ENCODE measurements at regions not wholly inside any gene's neighbourhood (a gene's known extent, or its start where the extent isn't known, plus 50 kb on each side); places are given as distances from the start of the nearest gene placed in this dataset.

DNA sequence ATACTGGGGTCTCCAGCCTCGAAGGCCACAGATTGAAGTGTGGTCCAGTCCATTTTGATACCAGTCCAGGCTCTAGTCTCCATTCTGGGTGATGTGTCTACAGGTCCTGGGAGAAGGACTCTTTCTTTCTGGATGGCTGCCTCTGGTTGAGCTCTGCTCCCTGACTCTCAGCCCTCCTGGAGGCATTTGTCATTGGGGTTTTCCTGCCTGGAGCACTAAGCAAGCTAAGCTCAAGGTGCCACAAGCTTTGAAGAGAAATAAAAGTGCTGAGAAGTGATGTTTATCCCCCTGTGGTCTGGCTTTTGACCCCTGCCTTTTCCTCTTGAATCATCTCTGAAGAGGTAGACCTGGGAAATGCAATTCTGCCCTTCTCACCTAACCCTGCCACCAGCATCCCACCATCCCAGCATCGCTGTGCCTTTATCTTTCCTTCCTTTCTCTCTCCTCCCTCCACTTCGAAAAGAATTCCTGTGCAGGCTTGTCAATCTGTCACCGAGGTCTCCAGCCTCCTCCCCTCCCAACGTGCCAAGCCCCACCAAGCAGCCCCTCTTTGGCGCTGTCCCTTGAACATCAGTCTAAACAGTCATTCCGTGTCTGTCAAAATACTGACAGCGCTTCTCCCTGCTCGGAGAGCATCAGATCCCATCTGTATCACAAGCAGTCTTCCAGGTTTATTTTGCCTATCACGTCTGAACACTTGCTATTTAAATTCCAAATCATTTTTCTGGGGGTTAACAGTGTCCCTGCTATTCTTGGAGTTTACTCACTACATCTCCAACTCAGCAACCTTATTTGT, 334.6 kb upstream of the SLC14A2 start:
- TF ChIP-seq TCF12 (IDR thresholded peaks at IDR 0.05; ENCODE audit: low read depth) (no peak), ZBTB7A (IDR thresholded peaks at IDR 0.05; ENCODE audit: low read depth) (no peak), RAD21 (IDR thresholded peaks at IDR 0.05; ENCODE audit: low read depth) (no peak), EGR1 (IDR thresholded peaks at IDR 0.05) (no peak), TEAD4 (IDR thresholded peaks at IDR 0.05) (no peak), CREB1 (IDR thresholded peaks at IDR 0.05; ENCODE audit: low read depth) (no peak), EP300 (IDR thresholded peaks at IDR 0.05; ENCODE audit: borderline replicate concordance) (no peak), FOXM1 (IDR thresholded peaks at IDR 0.05; ENCODE audit: borderline replicate concordance, low read depth) (no peak), TAF1 (IDR thresholded peaks at IDR 0.05; ENCODE audit: low read depth) (no peak), CEBPB (IDR thresholded peaks at IDR 0.05) (no peak), NFIC (IDR thresholded peaks at IDR 0.05) (no peak), YY1 (IDR thresholded peaks at IDR 0.05; ENCODE audit: low read depth) (no peak)
- TF ChIP-seq, protein P1, sequence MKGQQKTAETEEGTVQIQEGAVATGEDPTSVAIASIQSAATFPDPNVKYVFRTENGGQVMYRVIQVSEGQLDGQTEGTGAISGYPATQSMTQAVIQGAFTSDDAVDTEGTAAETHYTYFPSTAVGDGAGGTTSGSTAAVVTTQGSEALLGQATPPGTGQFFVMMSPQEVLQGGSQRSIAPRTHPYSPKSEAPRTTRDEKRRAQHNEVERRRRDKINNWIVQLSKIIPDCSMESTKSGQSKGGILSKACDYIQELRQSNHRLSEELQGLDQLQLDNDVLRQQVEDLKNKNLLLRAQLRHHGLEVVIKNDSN (IDR thresholded peaks at IDR 0.05): no peak
- TF ChIP-seq, protein P2, sequence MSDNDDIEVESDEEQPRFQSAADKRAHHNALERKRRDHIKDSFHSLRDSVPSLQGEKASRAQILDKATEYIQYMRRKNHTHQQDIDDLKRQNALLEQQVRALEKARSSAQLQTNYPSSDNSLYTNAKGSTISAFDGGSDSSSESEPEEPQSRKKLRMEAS (IDR thresholded peaks at IDR 0.05): no peak
- TF ChIP-seq, protein P3, sequence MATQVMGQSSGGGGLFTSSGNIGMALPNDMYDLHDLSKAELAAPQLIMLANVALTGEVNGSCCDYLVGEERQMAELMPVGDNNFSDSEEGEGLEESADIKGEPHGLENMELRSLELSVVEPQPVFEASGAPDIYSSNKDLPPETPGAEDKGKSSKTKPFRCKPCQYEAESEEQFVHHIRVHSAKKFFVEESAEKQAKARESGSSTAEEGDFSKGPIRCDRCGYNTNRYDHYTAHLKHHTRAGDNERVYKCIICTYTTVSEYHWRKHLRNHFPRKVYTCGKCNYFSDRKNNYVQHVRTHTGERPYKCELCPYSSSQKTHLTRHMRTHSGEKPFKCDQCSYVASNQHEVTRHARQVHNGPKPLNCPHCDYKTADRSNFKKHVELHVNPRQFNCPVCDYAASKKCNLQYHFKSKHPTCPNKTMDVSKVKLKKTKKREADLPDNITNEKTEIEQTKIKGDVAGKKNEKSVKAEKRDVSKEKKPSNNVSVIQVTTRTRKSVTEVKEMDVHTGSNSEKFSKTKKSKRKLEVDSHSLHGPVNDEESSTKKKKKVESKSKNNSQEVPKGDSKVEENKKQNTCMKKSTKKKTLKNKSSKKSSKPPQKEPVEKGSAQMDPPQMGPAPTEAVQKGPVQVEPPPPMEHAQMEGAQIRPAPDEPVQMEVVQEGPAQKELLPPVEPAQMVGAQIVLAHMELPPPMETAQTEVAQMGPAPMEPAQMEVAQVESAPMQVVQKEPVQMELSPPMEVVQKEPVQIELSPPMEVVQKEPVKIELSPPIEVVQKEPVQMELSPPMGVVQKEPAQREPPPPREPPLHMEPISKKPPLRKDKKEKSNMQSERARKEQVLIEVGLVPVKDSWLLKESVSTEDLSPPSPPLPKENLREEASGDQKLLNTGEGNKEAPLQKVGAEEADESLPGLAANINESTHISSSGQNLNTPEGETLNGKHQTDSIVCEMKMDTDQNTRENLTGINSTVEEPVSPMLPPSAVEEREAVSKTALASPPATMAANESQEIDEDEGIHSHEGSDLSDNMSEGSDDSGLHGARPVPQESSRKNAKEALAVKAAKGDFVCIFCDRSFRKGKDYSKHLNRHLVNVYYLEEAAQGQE (IDR thresholded peaks at IDR 0.05; ENCODE audit: low read depth): no peak

DNA sequence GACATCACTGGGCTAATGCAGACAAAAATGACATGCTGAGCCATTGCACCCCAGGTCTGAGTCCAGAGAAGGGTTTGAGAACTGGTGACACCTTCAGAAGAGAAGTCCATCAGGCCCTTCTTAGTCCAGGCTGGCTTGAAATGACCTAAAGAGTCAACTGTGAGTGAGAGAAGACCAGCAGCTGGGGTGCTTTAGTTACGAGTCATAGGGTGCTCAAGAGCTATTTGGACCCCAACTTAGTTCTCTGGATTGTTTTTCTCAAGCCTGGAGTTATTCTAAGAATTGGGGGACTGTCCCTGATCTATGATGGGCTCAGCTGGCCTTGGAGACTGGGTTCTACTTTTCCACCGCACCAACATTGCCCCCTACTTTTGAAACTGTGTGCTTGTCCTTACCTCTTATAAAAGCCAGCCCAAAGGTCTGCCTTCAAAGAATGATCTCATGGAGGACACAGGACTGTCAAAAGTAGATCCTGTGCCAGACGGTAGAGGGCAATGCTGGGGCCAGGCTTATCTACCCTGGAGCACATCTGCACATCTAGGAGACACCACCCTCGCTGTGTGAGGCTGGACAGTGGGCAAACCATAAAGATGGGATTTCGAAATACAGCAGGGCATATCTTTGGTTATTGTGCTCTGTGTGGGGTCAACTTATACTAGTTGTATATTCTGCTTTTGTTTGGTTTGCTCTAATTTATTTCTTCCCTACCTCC, 333.0 kb upstream of the SLC14A2 start:
- TF ChIP-seq RAD21 (IDR thresholded peaks at IDR 0.05; ENCODE audit: low read depth): no peak
- TF ChIP-seq TAF1 (IDR thresholded peaks at IDR 0.05; ENCODE audit: low read depth): no peak
- no peak for TF ChIP-seq EP300 (IDR thresholded peaks at IDR 0.05; ENCODE audit: borderline replicate concordance)
- TF ChIP-seq, protein P1 (IDR thresholded peaks at IDR 0.05): no peak

DNA sequence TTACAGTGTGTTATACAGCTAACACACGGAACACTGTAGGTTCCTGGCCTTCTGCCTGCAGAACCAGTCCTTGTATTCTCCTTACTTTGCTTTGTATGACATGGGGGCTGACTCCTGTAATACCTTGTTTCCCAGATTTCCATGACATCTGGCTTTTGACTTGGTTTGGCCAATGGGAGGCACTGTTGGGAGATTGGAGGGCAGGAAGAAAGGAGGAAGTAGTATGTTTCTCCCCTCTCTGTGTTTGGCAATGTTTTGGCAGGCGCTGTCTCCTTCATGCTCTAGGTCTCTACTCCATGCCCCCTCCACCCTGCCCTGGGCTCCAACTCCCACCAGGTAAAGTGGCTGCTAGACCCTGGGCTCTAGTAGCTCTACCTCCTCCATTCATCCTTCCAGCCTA, 331.1 kb upstream of the SLC14A2 start:
- TF ChIP-seq RAD21 (IDR thresholded peaks at IDR 0.05; ENCODE audit: low read depth): peak; percentile 7; the same call in 1 of the 2 replicates
- no peak for TF ChIP-seq FOXM1 (IDR thresholded peaks at IDR 0.05; ENCODE audit: borderline replicate concordance, low read depth)

DNA sequence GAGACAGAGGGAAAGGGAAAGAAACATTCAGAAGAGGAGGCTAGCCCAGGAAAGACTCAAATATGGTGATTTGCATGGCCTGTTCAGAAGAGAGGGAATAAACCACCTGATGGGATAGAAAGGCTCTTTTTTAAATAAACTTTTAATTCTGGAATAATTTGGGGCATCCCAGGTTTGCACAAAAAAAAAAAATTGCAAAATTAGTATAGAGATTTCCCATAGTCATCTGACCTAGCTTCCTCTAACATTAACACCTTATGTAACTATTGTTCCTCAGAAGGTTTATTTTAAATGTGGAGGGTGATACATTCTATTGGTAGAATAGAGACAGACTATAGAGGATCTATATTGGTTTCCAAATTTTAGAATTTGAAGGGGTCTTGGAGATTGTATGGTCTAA, 330.4 kb upstream of the SLC14A2 start:
- TF ChIP-seq CEBPB (IDR thresholded peaks at IDR 0.05) (no peak), TCF12 (IDR thresholded peaks at IDR 0.05; ENCODE audit: low read depth) (no peak), YY1 (IDR thresholded peaks at IDR 0.05; ENCODE audit: low read depth) (no peak), ZBTB7A (IDR thresholded peaks at IDR 0.05; ENCODE audit: low read depth) (no peak), EP300 (IDR thresholded peaks at IDR 0.05; ENCODE audit: borderline replicate concordance) (no peak), FOXM1 (IDR thresholded peaks at IDR 0.05; ENCODE audit: borderline replicate concordance, low read depth) (no peak), NFIC (IDR thresholded peaks at IDR 0.05) (no peak), TEAD4 (IDR thresholded peaks at IDR 0.05) (no peak), TAF1 (IDR thresholded peaks at IDR 0.05; ENCODE audit: low read depth) (no peak), CREB1 (IDR thresholded peaks at IDR 0.05; ENCODE audit: low read depth) (no peak)
- TF ChIP-seq, protein P2 (IDR thresholded peaks at IDR 0.05): no peak
- TF ChIP-seq, protein P1 (IDR thresholded peaks at IDR 0.05): no peak

DNA sequence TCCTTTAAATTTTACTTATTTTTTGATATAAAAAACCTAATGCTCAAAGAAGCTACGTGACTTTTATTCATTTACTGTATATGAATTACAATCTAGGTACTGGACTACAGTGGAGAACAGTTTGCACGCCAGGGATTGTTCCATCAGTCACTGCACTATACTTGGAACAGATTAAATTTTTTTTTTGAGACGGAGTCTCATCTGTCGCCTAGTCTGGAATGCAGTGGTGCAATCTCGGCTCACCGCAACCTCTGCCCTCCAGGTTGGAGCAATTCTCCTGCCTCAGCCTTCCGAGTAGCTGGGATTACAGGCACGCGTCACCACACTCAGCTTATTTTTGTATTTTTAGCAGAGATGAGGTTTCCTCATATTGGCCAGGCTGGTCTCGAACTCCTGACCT, 330.0 kb upstream of the SLC14A2 start:
- TF ChIP-seq, protein P3 (IDR thresholded peaks at IDR 0.05; ENCODE audit: low read depth): no peak
- no peak for TF ChIP-seq EGR1 (IDR thresholded peaks at IDR 0.05)
